T-cell (primary cell): ENCODE measurements at regions not wholly inside any gene's neighbourhood (a gene's known extent, or its start where the extent isn't known, plus 50 kb on each side); places are given as distances from the start of the nearest gene placed in this dataset.
A peak's percentile ranks its signal among the peaks of the same experiment; 100 is the strongest.

Experiments
- ATAC-seq, 4 experiments: fragments of 200-7000 bp in 3 of 4; fragments of 150-1000 bp in 1 of 4; cut with Tn5 transposase; replicated peaks in 1 of 4; 1 replicate in 3 of 4; 2 replicates in 1 of 4; pipeline ENCODE4 v1.10.0; 2021; ENCODE audit warnings: moderate library complexity in 3 of 4, mild to moderate bottlenecking in 2 of 4, moderate number of reproducible peaks in 1 of 4
- CTCF ChIA-PET, 2 donors: fragments of 300-600 bp; sonication (Branson Sonifier 250); formaldehyde crosslinking; loops; one replicate each; lab custom pipeline; 2022; ENCODE audit warnings: antibody characterized with exemption in 2 of 2; lab: Charles Lee
- POLR2A ChIA-PET, 2 donors: fragments of 300-600 bp; sonication (Branson Sonifier 250); formaldehyde crosslinking; loops; one replicate each; lab custom pipeline; 2022; ENCODE audit warnings: antibody characterized with exemption in 2 of 2; lab: Charles Lee
- DNase-seq, 35 experiments: peaks; one replicate each; pipeline versions ENCODE4 v3.0.0 to v3.0.0-alpha.2; 2013 to 2023
- H3K27ac ChIP-seq: one replicate; pipeline ENCODE4 v1.5.1; 2013; ENCODE audit warnings: low read length
- H3K27me3 ChIP-seq, 2 experiments: replicated peaks in 1 of 2; 1 replicate in 1 of 2; 2 replicates in 1 of 2; pipeline versions ENCODE4 v1.6.1 to v1.7.0; 2013; ENCODE audit warnings: low read length in 1 of 2, mixed read lengths in 1 of 2; ENCODE audit not compliant: control insufficient read depth in 2 of 2, insufficient read depth in 2 of 2; ENCODE audit errors: extremely low read depth in 1 of 2
- H3K36me3 ChIP-seq, 2 donors: 1 replicate in 1 of 2; 2 replicates in 1 of 2; pipeline versions ENCODE4 v1.6.1 to v1.7.0; 2013; ENCODE audit warnings: low read length in 1 of 2; ENCODE audit not compliant: control insufficient read depth in 2 of 2, insufficient read depth in 1 of 2; ENCODE audit errors: extremely low read depth in 1 of 2
- H3K4me1 ChIP-seq, 2 experiments: 1 replicate in 1 of 2; 2 replicates in 1 of 2; pipeline versions ENCODE4 v1.6.1 to v1.7.0; 2013; ENCODE audit warnings: low read length in 2 of 2, mixed read lengths in 1 of 2; ENCODE audit not compliant: insufficient read depth in 2 of 2, control insufficient read depth in 1 of 2; ENCODE audit errors: extremely low read depth in 1 of 2
- H3K4me3 ChIP-seq, 2 donors: 1 replicate in 1 of 2; 2 replicates in 1 of 2; pipeline versions ENCODE4 v1.5.1 to v1.7.0; 2013; ENCODE audit warnings: mild to moderate bottlenecking in 2 of 2, low read length in 1 of 2, moderate library complexity in 1 of 2; ENCODE audit not compliant: control insufficient read depth in 1 of 2; ENCODE audit errors: extremely low read depth in 1 of 2
- H3K9me3 ChIP-seq: 2 replicates; pipeline ENCODE4 v1.7.0; 2013
- H3K27ac Mint-ChIP-seq, 2 donors: one replicate each; pipeline ENCODE4 v1.8.0; 2020 to 2021; ENCODE audit warnings: mild to moderate bottlenecking in 2 of 2, mixed read lengths in 2 of 2
- H3K27me3 Mint-ChIP-seq, 2 donors: one replicate each; pipeline ENCODE4 v1.8.0; 2021 to 2022; ENCODE audit warnings: mixed read lengths in 2 of 2
- H3K36me3 Mint-ChIP-seq: one replicate; pipeline ENCODE4 v1.8.0; 2021; ENCODE audit warnings: mixed read lengths
- H3K4me1 Mint-ChIP-seq, 3 donors: one replicate each; pipeline ENCODE4 v1.8.0; 2020 to 2022; ENCODE audit warnings: mixed read lengths in 3 of 3, mild to moderate bottlenecking in 1 of 3
- H3K4me3 Mint-ChIP-seq, 3 donors: one replicate each; pipeline ENCODE4 v1.8.0; 2020 to 2022; ENCODE audit warnings: mild to moderate bottlenecking in 3 of 3, mixed read lengths in 3 of 3, moderate library complexity in 3 of 3
- H3K9me3 Mint-ChIP-seq, 3 donors: one replicate each; pipeline ENCODE4 v1.8.0; 2020 to 2022; ENCODE audit warnings: mixed read lengths in 3 of 3
- WGBS: methylation state at CpG from one replicate; pipeline ENCODE4 v1.1.5; 2013; ENCODE audit warnings: missing lambda C conversion rate; ENCODE audit not compliant: insufficient coverage; 5-methylcytosine and 5-hydroxymethylcytosine counted together

- H3K27ac ChIP-seq = no peak overlapping the region
- peaks cover 13 to 16% of the 10 kb centered on the region in 2 donors for H3K27me3 Mint-ChIP-seq
- H3K36me3 Mint-ChIP-seq = no peaks in the 10 kb centered on the region
Observed at GRCh38 chr10:3424111-3424851, 251.7 kb upstream of the PITRM1 start.

GRCh38 chr10:3423384-3423783 is 250.8 kb upstream of the PITRM1 start:
- peaks cover 18 to 29% (median 28%) of the 10 kb centered on the region in 3 donors for H3K4me1 Mint-ChIP-seq
- ATAC-seq (no peak), DNase-seq (no peak)
- H3K36me3 Mint-ChIP-seq = no peaks in the 10 kb centered on the region
- Histone ChIP-seq H3K36me3 (no peaks in the 10 kb centered on the region), H3K9me3 (no peaks in the 10 kb centered on the region), H3K4me1 (peaks cover 0 to 12% of the 10 kb centered on the region in 2 experiments), H3K4me3 (no peak overlapping the region), H3K27ac (no peak overlapping the region), H3K27me3 (peaks cover 0 to 25% of the 10 kb centered on the region in 2 experiments)
- H3K27ac Mint-ChIP-seq = no peak overlapping the region
- peaks cover 13 to 16% of the 10 kb centered on the region in 2 donors for H3K27me3 Mint-ChIP-seq
- no peaks in the 10 kb centered on the region for H3K9me3 Mint-ChIP-seq
- ChIA-PET CTCF (no interaction called here), POLR2A (no interaction called here)
- 94% methylated on average over 11 of the region's 14 CpGs for WGBS
- H3K4me3 Mint-ChIP-seq = no peak overlapping the region

More at GRCh38 chr10:3424111-3424851, 251.7 kb upstream of the PITRM1 start:
- no peaks in the 10 kb centered on the region for H3K9me3 Mint-ChIP-seq
- Histone ChIP-seq H3K9me3 (no peaks in the 10 kb centered on the region), H3K4me3 (no peak overlapping the region), H3K36me3 (no peaks in the 10 kb centered on the region), H3K4me1 (peaks cover 0 to 12% of the 10 kb centered on the region in 2 experiments), H3K27me3 (peaks cover 0 to 23% of the 10 kb centered on the region in 2 experiments)
- POLR2A ChIA-PET = no interaction called here
- H3K4me1 Mint-ChIP-seq = peaks cover 17 to 29% (median 27%) of the 10 kb centered on the region in 3 donors
- DNase-seq (no peak), ATAC-seq (no peak)
- H3K27ac Mint-ChIP-seq = no peak overlapping the region
- no peak overlapping the region for H3K4me3 Mint-ChIP-seq
- CTCF ChIA-PET = no interaction called here
- 89% methylated on average over 14 of the region's 26 CpGs for WGBS

GRCh38 chr10:3422282-3422681 is 249.7 kb upstream of the PITRM1 start:
- H3K9me3 ChIP-seq = no peaks in the 10 kb centered on the region
- H3K4me3 ChIP-seq = no peak overlapping the region
- 74% methylated on average over 4 of the region's 8 CpGs for WGBS
- H3K27ac ChIP-seq = no peak overlapping the region
- Mint-ChIP-seq H3K9me3 (no peaks in the 10 kb centered on the region), H3K27me3 (peaks cover 13 to 16% of the 10 kb centered on the region in 2 donors), H3K27ac (peak overlapping the region in 1 of 2 donors; percentile 34), H3K4me1 (peaks cover 18 to 29% (median 28%) of the 10 kb centered on the region in 3 donors), H3K36me3 (no peaks in the 10 kb centered on the region), H3K4me3 (no peak overlapping the region)
- no peak for ATAC-seq
- H3K36me3 ChIP-seq = no peaks in the 10 kb centered on the region
- H3K4me1 ChIP-seq = peaks cover 0 to 12% of the 10 kb centered on the region in 2 experiments
- ChIA-PET CTCF (interaction anchor here in 1 of 2 donors (0.6 kb wide), 1 partner anchor 1325 kb away, joined by 4 read pairs; no protein-coding TSS in a partner anchor), POLR2A (no interaction called here)
- DNase-seq = no peak
- peaks cover 0 to 25% of the 10 kb centered on the region in 2 experiments for H3K27me3 ChIP-seq

GRCh38 chr10:3421537-3422257 is 249.1 kb upstream of the PITRM1 start:
- no peaks in the 10 kb centered on the region for H3K36me3 Mint-ChIP-seq
- peaks cover 18 to 29% (median 28%) of the 10 kb centered on the region in 3 donors for H3K4me1 Mint-ChIP-seq
- Histone ChIP-seq H3K4me3 (no peak overlapping the region), H3K27me3 (peaks cover 0 to 25% of the 10 kb centered on the region in 2 experiments), H3K27ac (no peak overlapping the region), H3K9me3 (no peaks in the 10 kb centered on the region), H3K36me3 (no peaks in the 10 kb centered on the region), H3K4me1 (peaks cover 0 to 12% of the 10 kb centered on the region in 2 experiments)
- no peak for DNase-seq
- H3K9me3 Mint-ChIP-seq = no peaks in the 10 kb centered on the region
- H3K4me3 Mint-ChIP-seq = no peak overlapping the region
- peaks cover 13 to 16% of the 10 kb centered on the region in 2 donors for H3K27me3 Mint-ChIP-seq
- CTCF ChIA-PET = no interaction called here
- peak overlapping the region in 1 of 2 donors; percentile 34 for H3K27ac Mint-ChIP-seq
- POLR2A ChIA-PET = no interaction called here
- ATAC-seq = peak in 1 of 4 experiments; percentile 61
- 67% methylated on average over 10 of the region's 16 CpGs for WGBS

- no peak overlapping the region for H3K27ac Mint-ChIP-seq
- H3K9me3 Mint-ChIP-seq = no peaks in the 10 kb centered on the region
- ChIA-PET POLR2A (no interaction called here), CTCF (no interaction called here)
- Histone ChIP-seq H3K27me3 (peaks cover 0 to 24% of the 10 kb centered on the region in 2 experiments), H3K9me3 (no peaks in the 10 kb centered on the region), H3K4me1 (peaks cover 0 to 12% of the 10 kb centered on the region in 2 experiments), H3K27ac (no peak overlapping the region), H3K36me3 (no peaks in the 10 kb centered on the region), H3K4me3 (no peak overlapping the region)
- peaks cover 13 to 16% of the 10 kb centered on the region in 2 donors for H3K27me3 Mint-ChIP-seq
- H3K4me3 Mint-ChIP-seq = no peak overlapping the region
- H3K36me3 Mint-ChIP-seq = no peaks in the 10 kb centered on the region
- H3K4me1 Mint-ChIP-seq = peaks cover 18 to 29% (median 28%) of the 10 kb centered on the region in 3 donors
- WGBS = 97% methylated on average over 18 of the region's 18 CpGs
- no peak for DNase-seq
- no peak for ATAC-seq
Observed at GRCh38 chr10:3420527-3421469, 248.2 kb upstream of the PITRM1 start.
